Transverse colon (tissue), 4 donors: ENCODE measurements at regions not wholly inside any gene's neighbourhood (a gene's known extent, or its start where the extent isn't known, plus 50 kb on each side); places are given as distances from the start of the nearest gene placed in this dataset.

Experiments
- EP300 ChIP-seq: sonication (generic); formaldehyde crosslinking; IDR thresholded peaks from one replicate; pipeline ENCODE4 v1.6.1; 2017; ENCODE audit warnings: antibody characterized with exemption, low read depth
- POLR2A ChIP-seq: fragments of 450-650 bp; IDR thresholded peaks from one replicate; pipeline ENCODE4 v1.6.1; 2016; ENCODE audit warnings: antibody characterized with exemption, mild to moderate bottlenecking, moderate library complexity
- POLR2AphosphoS5 ChIP-seq, 3 donors: sonication (generic); formaldehyde crosslinking; IDR thresholded peaks; one replicate each; pipeline ENCODE4 v1.6.1; 2016; ENCODE audit warnings: antibody characterized with exemption in 3 of 3
- TF ChIP-seq, protein P1 (sequence below), 5 experiments: fragments of 200-600 bp in 3 of 5; fragments of 450-650 bp in 2 of 5; sonication (generic) in 3 of 5; IDR thresholded peaks; 1 replicate in 2 of 5; 2 replicates in 3 of 5; pipeline ENCODE4 v1.5.1; 2016 to 2017; ENCODE audit warnings: antibody characterized with exemption in 5 of 5, inconsistent platforms in 3 of 5, mild to moderate bottlenecking in 2 of 5, moderate library complexity in 1 of 5

DNA sequence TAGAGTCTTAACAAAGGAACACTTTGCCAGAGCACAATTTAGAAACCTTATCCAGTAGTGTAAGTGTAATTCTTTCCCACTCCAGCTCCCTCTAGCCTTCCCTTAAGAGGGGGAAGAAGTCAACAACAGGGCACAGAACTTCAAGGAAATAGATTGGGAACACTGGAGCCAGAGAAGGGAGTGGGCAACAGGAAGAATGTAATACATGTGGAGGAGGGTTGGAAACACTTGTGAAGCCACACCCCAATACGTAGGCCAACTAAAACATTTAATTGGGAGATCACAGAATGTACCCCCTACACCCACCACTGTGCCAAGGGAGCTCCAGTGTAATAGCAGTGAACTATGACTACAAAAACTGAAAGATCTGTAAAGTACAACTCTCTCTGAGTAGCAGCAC, 735.7 kb upstream of the HS3ST5 start:
- TF ChIP-seq, protein P1, sequence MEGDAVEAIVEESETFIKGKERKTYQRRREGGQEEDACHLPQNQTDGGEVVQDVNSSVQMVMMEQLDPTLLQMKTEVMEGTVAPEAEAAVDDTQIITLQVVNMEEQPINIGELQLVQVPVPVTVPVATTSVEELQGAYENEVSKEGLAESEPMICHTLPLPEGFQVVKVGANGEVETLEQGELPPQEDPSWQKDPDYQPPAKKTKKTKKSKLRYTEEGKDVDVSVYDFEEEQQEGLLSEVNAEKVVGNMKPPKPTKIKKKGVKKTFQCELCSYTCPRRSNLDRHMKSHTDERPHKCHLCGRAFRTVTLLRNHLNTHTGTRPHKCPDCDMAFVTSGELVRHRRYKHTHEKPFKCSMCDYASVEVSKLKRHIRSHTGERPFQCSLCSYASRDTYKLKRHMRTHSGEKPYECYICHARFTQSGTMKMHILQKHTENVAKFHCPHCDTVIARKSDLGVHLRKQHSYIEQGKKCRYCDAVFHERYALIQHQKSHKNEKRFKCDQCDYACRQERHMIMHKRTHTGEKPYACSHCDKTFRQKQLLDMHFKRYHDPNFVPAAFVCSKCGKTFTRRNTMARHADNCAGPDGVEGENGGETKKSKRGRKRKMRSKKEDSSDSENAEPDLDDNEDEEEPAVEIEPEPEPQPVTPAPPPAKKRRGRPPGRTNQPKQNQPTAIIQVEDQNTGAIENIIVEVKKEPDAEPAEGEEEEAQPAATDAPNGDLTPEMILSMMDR (IDR thresholded peaks at IDR 0.05): no peak
- TF ChIP-seq POLR2A (no peak), EP300 (no peak), POLR2AphosphoS5 (IDR thresholded peaks at IDR 0.05) (no peak)
